ENCODE measurements at regions not wholly inside any gene's neighbourhood (a gene's known extent, or its start where the extent isn't known, plus 50 kb on each side); places are given as distances from the start of the nearest gene placed in this dataset.

- H3K27ac ChIP-seq (ENCODE audit: low read depth in 1 of 2, low read length in 2 of 2) = no peak overlapping the region
- intact Hi-C loops (cut with micrococcal nuclease) = loop anchor here (10.0 kb wide), 2 partner anchors 47 to 113 kb away; no protein-coding TSS in a partner anchor
Measured at GRCh38 chr15:39461536-39462130, 119.2 kb upstream of the THBS1 start.

GRCh38 chr15:39462691-39463090 is 118.2 kb upstream of the THBS1 start:
- no peak overlapping the region for H3K27ac ChIP-seq (ENCODE audit: low read depth in 1 of 2, low read length in 2 of 2)
- WGBS (ENCODE audit: insufficient coverage) = no CpG with 5 or more reads among the region's 1 CpG

More at GRCh38 chr15:39461536-39462130, 119.2 kb upstream of the THBS1 start:
- Histone ChIP-seq H3K36me3 (replicated peaks in 1 of 2; ENCODE audit: control insufficient read depth in 1 of 2, insufficient read depth in 2 of 2, low read length in 2 of 2) (no peaks in the 10 kb centered on the region), H3K4me1 (ENCODE audit: control insufficient read depth in 1 of 2, insufficient read depth in 2 of 2, low read length in 2 of 2) (peaks cover 0 to 6% of the 10 kb centered on the region in 2 donors), H3K79me2 (ENCODE audit: insufficient read depth, low read length) (no peaks in the 10 kb centered on the region), H3K4me3 (replicated peaks in 1 of 3; ENCODE audit: low read depth in 2 of 3, low read length in 3 of 3) (no peak overlapping the region), H3K9ac (ENCODE audit: insufficient read depth, low read length, poor library complexity, severe bottlenecking) (no peak overlapping the region), H3K9me3 (replicated peaks in 1 of 2; ENCODE audit: control insufficient read depth in 1 of 2, insufficient read depth in 1 of 2, low read length in 2 of 2) (peaks cover 0 to 3% of the 10 kb centered on the region in 2 donors), H2AFZ (ENCODE audit: insufficient read depth, low read depth, low read length, poor library complexity, severe bottlenecking) (no peak overlapping the region), H3K4me2 (replicated peaks; ENCODE audit: extremely low read depth, low read length, poor library complexity, severe bottlenecking) (no peak overlapping the region), H3K27me3 (ENCODE audit: control insufficient read depth in 2 of 2, insufficient read depth in 2 of 2, low read length in 2 of 2) (no peaks in the 10 kb centered on the region), H4K20me1 (ENCODE audit: insufficient read depth, low read length) (no peaks in the 10 kb centered on the region)
- H3K9me3 Mint-ChIP-seq = peaks cover 0 to 8% (median 0%) of the 10 kb centered on the region in 7 donors
- peaks cover 0 to 3% (median 0%) of the 10 kb centered on the region in 3 donors for H3K27me3 Mint-ChIP-seq (ENCODE audit: low read depth in 3 of 3)
- no peak overlapping the region for H3K4me3 Mint-ChIP-seq
- peaks cover 0 to 3% of the 10 kb centered on the region in 2 donors for H3K36me3 Mint-ChIP-seq
- peak overlapping the region in 1 of 7 donors; percentile 18 for H3K27ac Mint-ChIP-seq
- peaks cover 16% of the 10 kb centered on the region for H3K4me1 Mint-ChIP-seq
- no peak for TF ChIP-seq CTCF (IDR thresholded peaks at IDR 0.05)
- 100% methylated on average over 1 of the region's 2 CpGs for WGBS (ENCODE audit: insufficient coverage)
- DNase-seq = no peak

More at GRCh38 chr15:39462691-39463090, 118.2 kb upstream of the THBS1 start:
- Histone ChIP-seq H3K9ac (ENCODE audit: insufficient read depth, low read length, poor library complexity, severe bottlenecking) (no peak overlapping the region), H3K27me3 (ENCODE audit: control insufficient read depth in 2 of 2, insufficient read depth in 2 of 2, low read length in 2 of 2) (no peaks in the 10 kb centered on the region), H3K4me2 (replicated peaks; ENCODE audit: extremely low read depth, low read length, poor library complexity, severe bottlenecking) (no peak overlapping the region), H3K79me2 (ENCODE audit: insufficient read depth, low read length) (no peaks in the 10 kb centered on the region), H2AFZ (ENCODE audit: insufficient read depth, low read depth, low read length, poor library complexity, severe bottlenecking) (no peak overlapping the region), H3K4me3 (replicated peaks in 1 of 3; ENCODE audit: low read depth in 2 of 3, low read length in 3 of 3) (no peak overlapping the region), H3K36me3 (replicated peaks in 1 of 2; ENCODE audit: control insufficient read depth in 1 of 2, insufficient read depth in 2 of 2, low read length in 2 of 2) (no peaks in the 10 kb centered on the region), H4K20me1 (ENCODE audit: insufficient read depth, low read length) (no peaks in the 10 kb centered on the region), H3K4me1 (ENCODE audit: control insufficient read depth in 1 of 2, insufficient read depth in 2 of 2, low read length in 2 of 2) (peaks cover 9 to 16% of the 10 kb centered on the region in 2 donors), H3K9me3 (replicated peaks in 1 of 2; ENCODE audit: control insufficient read depth in 1 of 2, insufficient read depth in 1 of 2, low read length in 2 of 2) (peaks cover 0 to 3% of the 10 kb centered on the region in 2 donors)
- Mint-ChIP-seq H3K27ac (no peak overlapping the region), H3K36me3 (peaks cover 0 to 3% of the 10 kb centered on the region in 2 donors), H3K4me1 (peaks cover 16% of the 10 kb centered on the region), H3K27me3 (ENCODE audit: low read depth in 3 of 3) (peaks cover 0 to 3% (median 0%) of the 10 kb centered on the region in 3 donors), H3K9me3 (peaks cover 0 to 5% (median 0%) of the 10 kb centered on the region in 7 donors), H3K4me3 (no peak overlapping the region)
- DNase-seq = peak in 2 of 3 donors; percentile 34 to 49
- no peak for TF ChIP-seq CTCF (IDR thresholded peaks at IDR 0.05)
- intact Hi-C loops (cut with micrococcal nuclease) = loop anchor here (10.0 kb wide), 2 partner anchors 48 to 112 kb away; no protein-coding TSS in a partner anchor
